NCI-H524 (cell line): ENCODE measurements at regions not wholly inside any gene's neighbourhood (a gene's known extent, or its start where the extent isn't known, plus 50 kb on each side); places are given as distances from the start of the nearest gene placed in this dataset.
A peak's percentile ranks its signal among the peaks of the same experiment; 100 is the strongest.

Source experiments
- DNase-seq, 2 experiments: peaks; one replicate each; lab custom pipeline; 2025; lab: John Stamatoyannopoulos, UW

DNA sequence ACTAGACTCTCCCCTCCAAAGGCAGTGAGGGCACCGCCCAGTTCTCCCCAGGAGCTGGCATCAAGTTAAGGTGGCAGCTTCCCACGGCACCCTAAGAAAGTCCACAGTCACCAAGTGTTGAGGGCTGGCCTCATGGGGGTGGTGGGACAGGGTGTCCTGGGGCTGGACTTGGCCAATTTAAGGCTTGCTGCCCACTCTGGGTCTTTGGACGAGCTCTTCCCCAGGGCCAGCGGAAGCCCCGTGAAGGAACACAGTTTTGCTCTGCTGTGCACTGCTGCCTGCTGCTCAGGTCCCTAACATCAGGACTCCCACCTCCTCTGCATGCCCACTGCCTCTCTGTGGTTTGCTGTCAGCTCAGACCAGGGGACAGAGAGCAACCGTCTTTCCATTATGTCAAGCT is 57.3 kb upstream of the TMEM72 start:
- no peak for DNase-seq

GRCh38 chr10:44854693-44855350 is 56.3 kb upstream of the TMEM72 start:
- no peak for DNase-seq

DNA sequence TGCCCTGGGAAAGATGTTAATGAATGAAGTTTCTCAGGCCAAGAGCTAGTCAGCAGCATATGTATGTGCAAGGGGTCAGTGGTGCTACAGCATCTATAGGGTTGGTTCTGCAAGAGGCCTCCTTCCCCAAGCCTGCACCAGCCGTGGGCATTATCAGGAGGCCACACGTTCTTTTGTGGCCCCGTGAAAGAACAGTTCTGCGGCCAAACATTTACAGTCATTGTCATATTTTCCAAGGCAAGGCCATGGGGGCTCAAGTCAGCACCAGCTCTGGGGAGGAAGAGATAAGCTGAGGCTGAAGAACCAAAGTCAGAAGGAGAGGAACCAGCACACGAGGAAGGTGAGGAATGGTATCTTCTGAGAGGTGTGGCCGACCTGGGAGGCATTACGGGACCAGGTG is 54.4 kb upstream of the TMEM72 start:
- no peak for DNase-seq

- peak in 1 of 2 experiments; percentile 12 for DNase-seq
Observed at GRCh38 chr10:44857363-44858016, 53.6 kb upstream of the TMEM72 start.

- DNase-seq = no peak
Observed at GRCh38 chr10:44858017-44858371, 53.1 kb upstream of the TMEM72 start.

DNA sequence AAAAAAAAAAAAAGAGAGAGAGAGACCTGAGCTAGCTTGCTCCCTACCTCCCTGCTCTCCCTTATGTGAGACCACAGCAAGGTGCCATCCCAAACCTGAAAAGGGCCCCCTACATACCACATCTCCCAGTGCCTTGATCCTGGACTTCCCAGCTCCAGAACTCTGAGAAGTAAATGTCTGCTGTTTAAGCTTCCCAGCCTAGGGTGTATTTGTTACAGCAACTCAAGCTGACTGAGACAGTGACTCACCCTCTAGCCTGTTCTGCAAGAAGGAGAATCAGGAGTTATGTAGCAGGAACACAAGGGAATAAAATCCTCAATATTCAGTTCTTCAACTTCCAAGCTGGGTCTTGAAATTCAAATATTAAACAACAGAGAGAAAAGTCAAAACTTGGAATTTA is 52.1 kb upstream of the TMEM72 start:
- no peak for DNase-seq

DNA sequence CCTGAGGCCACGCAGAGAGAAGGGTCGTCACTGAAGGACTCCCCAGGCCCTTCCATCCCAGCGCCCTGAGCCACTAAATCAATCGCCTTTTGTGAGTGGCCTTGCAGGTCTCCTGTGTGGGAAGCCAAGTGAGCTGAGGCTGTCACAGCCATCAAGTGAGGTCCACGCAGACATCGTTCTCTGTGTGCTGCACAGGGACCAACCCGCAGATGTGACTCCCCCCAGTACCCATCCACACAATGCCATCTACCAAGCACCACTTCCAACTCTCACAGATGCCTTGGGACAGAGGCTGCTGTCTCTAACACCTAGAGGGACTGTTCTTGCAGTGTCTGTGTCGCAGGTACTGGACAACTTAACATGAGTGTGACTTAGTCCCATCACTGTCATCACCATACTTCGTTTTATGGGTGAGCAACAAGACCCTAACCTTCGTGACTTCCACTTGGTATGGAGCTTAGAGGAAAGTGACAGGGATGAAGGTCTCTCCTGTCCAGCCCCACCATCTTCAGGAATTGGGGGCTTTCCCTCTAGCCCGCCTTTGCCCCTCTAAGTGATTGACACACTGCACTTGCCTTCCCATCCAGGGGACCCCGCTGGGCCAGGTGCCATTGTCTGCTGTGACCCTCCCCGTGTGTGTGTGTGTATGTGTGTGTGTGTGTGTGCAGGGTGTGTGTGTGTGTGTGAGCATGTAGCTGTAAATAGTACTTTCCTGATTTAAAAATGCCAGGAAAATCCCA is 51.4 kb upstream of the TMEM72 start:
- DNase-seq = no peak

DNA sequence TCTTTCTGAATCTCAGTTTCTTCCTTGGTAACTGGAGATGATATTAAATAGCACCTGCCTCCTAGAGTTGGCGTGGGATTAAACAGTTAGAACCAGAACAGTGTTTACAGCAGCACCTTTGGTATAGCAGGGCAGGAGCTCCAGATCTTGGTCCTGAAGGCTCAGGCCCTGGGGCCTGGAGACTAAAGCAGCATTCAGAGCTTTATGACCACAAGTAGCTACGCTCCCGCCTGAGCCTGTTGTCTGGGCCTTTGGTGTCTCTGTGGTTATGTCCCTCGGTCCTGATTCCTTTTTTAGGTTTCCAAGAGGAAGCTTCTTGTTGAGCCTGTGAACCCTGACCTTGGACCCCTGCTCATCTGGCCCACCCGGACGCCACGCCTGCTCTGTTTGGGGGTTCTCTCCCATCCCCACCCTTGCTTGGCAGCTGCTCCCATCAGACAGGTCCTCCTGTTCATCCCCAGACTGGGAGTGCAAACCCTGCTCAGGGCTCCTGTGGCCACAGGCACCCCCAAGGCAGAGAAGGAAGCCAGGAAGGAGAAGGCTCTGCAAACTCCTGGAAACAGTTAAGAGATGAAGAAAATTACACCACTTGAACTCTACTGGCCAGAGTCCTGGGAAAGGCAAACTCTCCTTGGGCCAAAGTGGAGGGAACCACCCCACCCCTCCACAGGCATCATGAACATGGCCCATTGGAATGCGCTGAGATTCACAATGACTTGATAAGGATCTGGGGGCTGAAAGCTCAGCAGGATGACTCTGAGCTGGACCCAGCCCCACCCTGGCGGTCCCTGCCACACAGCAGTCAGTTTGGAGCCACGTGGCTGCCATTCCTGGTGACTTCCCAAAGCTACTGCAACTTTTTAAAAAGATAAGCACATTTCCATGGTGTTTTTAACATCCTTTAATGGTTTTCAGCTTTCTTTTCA is 50.1 kb upstream of the TMEM72 start:
- no peak for DNase-seq
